Uterus (tissue), 3 donors: ENCODE measurements at regions not wholly inside any gene's neighbourhood (a gene's known extent, or its start where the extent isn't known, plus 50 kb on each side); places are given as distances from the start of the nearest gene placed in this dataset.

Experiments used
- DNase-seq, 2 donors: peaks; one replicate each; pipeline ENCODE4 v3.0.0-alpha.2; 2019 to 2020
- H3K27ac ChIP-seq, 2 donors: fragments of 200-600 bp; sonication (generic); 1 replicate in 1 of 2; 2 replicates in 1 of 2; pipeline ENCODE4 v1.5.1; 2016 to 2018
- H3K27me3 ChIP-seq, 2 donors: fragments of 200-600 bp; sonication (generic); one replicate each; pipeline ENCODE4 v1.5.1; 2018 to 2019; ENCODE audit warnings: control low read depth in 1 of 2
- H3K36me3 ChIP-seq, 2 donors: fragments of 200-600 bp; sonication (generic); one replicate each; pipeline ENCODE4 v1.5.1; 2019; ENCODE audit warnings: control low read depth in 1 of 2
- H3K4me1 ChIP-seq, 2 donors: fragments of 200-600 bp; sonication (generic); one replicate each; pipeline ENCODE4 v1.5.1; 2018 to 2019; ENCODE audit warnings: control low read depth in 1 of 2
- H3K4me3 ChIP-seq, 2 donors: fragments of 200-600 bp; sonication (generic); 1 replicate in 1 of 2; 2 replicates in 1 of 2; pipeline ENCODE4 v1.5.1; 2018 to 2019; ENCODE audit warnings: mild to moderate bottlenecking in 1 of 2
- H3K9me3 ChIP-seq, 2 donors: fragments of 200-600 bp; sonication (generic); one replicate each; pipeline ENCODE4 v1.5.1; 2019; ENCODE audit warnings: control low read depth in 1 of 2
- CTCF ChIP-seq, 4 experiments: fragments of 200-600 bp in 2 of 4; fragments of 450-650 bp in 2 of 4; sonication (generic) in 2 of 4; IDR thresholded peaks; one replicate each; pipeline ENCODE4 v1.5.1; 2016 to 2019; ENCODE audit warnings: antibody characterized with exemption in 4 of 4, mild to moderate bottlenecking in 2 of 4, moderate library complexity in 1 of 4
- POLR2A ChIP-seq, 2 donors: fragments of 450-650 bp; IDR thresholded peaks; one replicate each; pipeline ENCODE4 v1.6.1; 2016; ENCODE audit warnings: antibody characterized with exemption in 2 of 2, mild to moderate bottlenecking in 1 of 2, moderate library complexity in 1 of 2
- intact Hi-C: fragments of 100-400 bp; cut with DNase I; formaldehyde crosslinking; loops from one replicate; pipeline ENCODE4 v1.15.1; 2023; ENCODE audit warnings: low total_unique reads
- donor health status: DM: yes; HTN: yes; CAD: no.

- intact Hi-C loops: no loop called here
- no peaks in the 10 kb centered on the region for H3K4me1 ChIP-seq
- no peaks in the 10 kb centered on the region for H3K27me3 ChIP-seq
- DNase-seq: no peak
- H3K27ac ChIP-seq: no peak overlapping the region
- H3K9me3 ChIP-seq: peaks cover 0 to 3% of the 10 kb centered on the region in 2 donors
- TF ChIP-seq POLR2A (IDR thresholded peaks at IDR 0.05) (no peak), CTCF (IDR thresholded peaks at IDR 0.05) (no peak)
- no peak overlapping the region for H3K4me3 ChIP-seq
- no peaks in the 10 kb centered on the region for H3K36me3 ChIP-seq
Measured at GRCh38 chr15:69686626-69687025, 234.0 kb downstream of the RPLP1 start.

GRCh38 chr15:69689133-69689532 lies 236.5 kb downstream of the RPLP1 start:
- intact Hi-C loops: no loop called here

GRCh38 chr15:69691307-69692015 lies 238.8 kb downstream of the RPLP1 start:
- DNase-seq: no peak
- H3K27me3 ChIP-seq: no peaks in the 10 kb centered on the region
- no peak overlapping the region for H3K27ac ChIP-seq
- peaks cover 0 to 3% of the 10 kb centered on the region in 2 donors for H3K9me3 ChIP-seq
- intact Hi-C loops: no loop called here
- H3K4me1 ChIP-seq: no peaks in the 10 kb centered on the region
- H3K36me3 ChIP-seq: no peaks in the 10 kb centered on the region
- no peak overlapping the region for H3K4me3 ChIP-seq
- TF ChIP-seq POLR2A (IDR thresholded peaks at IDR 0.05) (no peak), CTCF (IDR thresholded peaks at IDR 0.05) (no peak)

More at GRCh38 chr15:69689133-69689532, 236.5 kb downstream of the RPLP1 start:
- Histone ChIP-seq H3K4me1 (no peaks in the 10 kb centered on the region), H3K4me3 (no peak overlapping the region), H3K27ac (no peak overlapping the region), H3K9me3 (peaks cover 0 to 3% of the 10 kb centered on the region in 2 donors), H3K27me3 (no peaks in the 10 kb centered on the region), H3K36me3 (no peaks in the 10 kb centered on the region)
- DNase-seq: no peak
- TF ChIP-seq POLR2A (IDR thresholded peaks at IDR 0.05) (no peak), CTCF (IDR thresholded peaks at IDR 0.05) (no peak)

- TF ChIP-seq CTCF (IDR thresholded peaks at IDR 0.05): no peak
- no peak for TF ChIP-seq POLR2A (IDR thresholded peaks at IDR 0.05)
- H3K27me3 ChIP-seq: no peaks in the 10 kb centered on the region
- DNase-seq: no peak
- no peaks in the 10 kb centered on the region for H3K36me3 ChIP-seq
- H3K9me3 ChIP-seq: peaks cover 0 to 3% of the 10 kb centered on the region in 2 donors
- intact Hi-C loops: no loop called here
- H3K4me1 ChIP-seq: no peaks in the 10 kb centered on the region
- H3K27ac ChIP-seq: no peak overlapping the region
- H3K4me3 ChIP-seq: no peak overlapping the region
Measured at GRCh38 chr15:69692342-69692741, 239.7 kb downstream of the RPLP1 start.

- H3K36me3 ChIP-seq: no peaks in the 10 kb centered on the region
- no peak overlapping the region for H3K27ac ChIP-seq
- no peak for TF ChIP-seq CTCF (IDR thresholded peaks at IDR 0.05)
- TF ChIP-seq POLR2A (IDR thresholded peaks at IDR 0.05): no peak
- intact Hi-C loops: no loop called here
- no peak overlapping the region for H3K4me3 ChIP-seq
- H3K4me1 ChIP-seq: no peaks in the 10 kb centered on the region
- H3K9me3 ChIP-seq: peaks cover 0 to 3% of the 10 kb centered on the region in 2 donors
- DNase-seq: no peak
- no peaks in the 10 kb centered on the region for H3K27me3 ChIP-seq
Measured at GRCh38 chr15:69693059-69693458, 240.4 kb downstream of the RPLP1 start.
